HEK293 (cell line): ENCODE measurements at regions not wholly inside any gene's neighbourhood (a gene's known extent, or its start where the extent isn't known, plus 50 kb on each side); places are given as distances from the start of the nearest gene placed in this dataset.

Experiments
- KLF10 ChIP-seq: fragments of 450-650 bp; IDR thresholded peaks from 2 replicates; pipeline ENCODE4 v1.5.1; 2018; ENCODE audit warnings: missing biosample characterization, mild to moderate bottlenecking, missing genetic modification characterization
- MYNN ChIP-seq: fragments of 450-650 bp; formaldehyde crosslinking; IDR thresholded peaks from 2 replicates; pipeline ENCODE4 v1.5.1; 2016; ENCODE audit warnings: missing biosample characterization, missing genetic modification characterization, borderline replicate concordance
- TCF7L2 ChIP-seq: IDR thresholded peaks from 2 replicates; pipeline ENCODE4 v1.6.1; 2011; ENCODE audit warnings: low read depth, mild to moderate bottlenecking, inconsistent platforms, low read length, moderate library complexity, borderline replicate concordance
- YY1 ChIP-seq: fragments of 450-650 bp; formaldehyde crosslinking; IDR thresholded peaks from 2 replicates; pipeline ENCODE4 v1.5.1; 2018; ENCODE audit warnings: missing biosample characterization, missing genetic modification characterization
- ZFP41 ChIP-seq: fragments of 450-650 bp; formaldehyde crosslinking; IDR thresholded peaks from 2 replicates; pipeline ENCODE4 v1.5.1; 2016; ENCODE audit warnings: missing biosample characterization, missing genetic modification characterization, borderline replicate concordance
- ZNF138 ChIP-seq: fragments of 450-650 bp; formaldehyde crosslinking; IDR thresholded peaks from 2 replicates; pipeline ENCODE4 v1.5.1; 2016; ENCODE audit warnings: missing biosample characterization, missing genetic modification characterization, borderline replicate concordance
- ZNF274 ChIP-seq, 2 experiments: fragments of 200-500 bp in 1 of 2; fragments of 450-650 bp in 1 of 2; sonication (Bioruptor generic) in 1 of 2; formaldehyde crosslinking in 1 of 2; IDR thresholded peaks; 2 replicates each; pipeline versions ENCODE4 v1.5.1 to v1.6.1; 2014 to 2016; ENCODE audit warnings: borderline replicate concordance in 1 of 2, inconsistent platforms in 1 of 2, low read length in 1 of 2, missing biosample characterization in 1 of 2, missing genetic modification characterization in 1 of 2
- ZNF555 ChIP-seq: fragments of 450-650 bp; formaldehyde crosslinking; conservative IDR thresholded peaks from 2 replicates; pipeline ENCODE4 v1.5.1; 2017; ENCODE audit warnings: missing biosample characterization, mild to moderate bottlenecking, missing genetic modification characterization, inconsistent platforms
- ZNF670 ChIP-seq: fragments of 450-650 bp; formaldehyde crosslinking; IDR thresholded peaks from 2 replicates; pipeline ENCODE4 v1.5.1; 2016; ENCODE audit warnings: missing biosample characterization, missing genetic modification characterization, low read depth
- ZNF776 ChIP-seq: fragments of 450-650 bp; formaldehyde crosslinking; IDR thresholded peaks from 2 replicates; pipeline ENCODE4 v1.5.0; 2017; ENCODE audit warnings: missing biosample characterization, missing genetic modification characterization, borderline replicate concordance
- ZNF785 ChIP-seq: fragments of 450-650 bp; formaldehyde crosslinking; IDR thresholded peaks from 2 replicates; pipeline ENCODE4 v1.5.1; 2016; ENCODE audit warnings: missing biosample characterization, missing genetic modification characterization
- TF ChIP-seq, protein P1 (sequence below): fragments of 450-650 bp; formaldehyde crosslinking; IDR thresholded peaks from 2 replicates; pipeline ENCODE4 v1.5.1; 2016; ENCODE audit warnings: missing biosample characterization, missing genetic modification characterization
- TF ChIP-seq, protein P2 (sequence below): fragments of 450-650 bp; formaldehyde crosslinking; IDR thresholded peaks from 2 replicates; pipeline ENCODE4 v1.5.1; 2016; ENCODE audit warnings: missing biosample characterization, missing genetic modification characterization
- TF ChIP-seq, protein P3 (sequence below): sonication (generic); formaldehyde crosslinking; IDR thresholded peaks from 2 replicates; pipeline ENCODE4 v1.8.1; 2022; ENCODE audit warnings: mild to moderate bottlenecking, moderate library complexity, missing genetic modification reagents

DNA sequence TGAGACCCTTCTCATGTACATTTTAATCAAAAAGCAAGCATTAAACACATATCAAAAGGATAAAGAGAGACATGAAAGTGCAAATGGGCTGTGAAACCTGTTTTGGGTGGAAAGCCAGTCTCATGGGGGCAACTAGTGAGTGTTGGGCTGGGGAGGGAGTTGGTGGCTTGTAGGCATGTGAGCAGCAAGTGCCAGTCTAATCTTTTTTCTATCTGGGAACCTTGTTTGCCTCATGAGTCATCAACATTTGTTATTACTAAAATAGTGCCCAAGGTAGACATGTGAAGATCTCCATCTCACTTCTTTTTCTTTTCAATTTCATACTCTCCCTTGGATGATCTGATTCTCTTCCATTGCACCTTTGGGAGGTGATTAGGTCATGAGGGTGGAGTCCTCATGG is 613.9 kb upstream of the GYPC start:
- TF ChIP-seq KLF10 (tag by site-specific recombination) (no peak), ZNF274 (IDR thresholded peaks at IDR 0.05; ENCODE audit: low read length) (no peak), ZNF274 (tag by site-specific recombination; IDR thresholded peaks at IDR 0.05; ENCODE audit: borderline replicate concordance) (no peak), TCF7L2 (no peak), ZNF138 (tag by site-specific recombination) (no peak), ZNF670 (tag by site-specific recombination) (no peak), ZNF776 (tag by site-specific recombination) (no peak), ZNF785 (tag by site-specific recombination) (no peak), ZFP41 (tag by site-specific recombination) (no peak), YY1 (tag by site-specific recombination) (no peak), ZNF555 (tag by site-specific recombination) (no peak), MYNN (no peak)
- TF ChIP-seq, protein P1, sequence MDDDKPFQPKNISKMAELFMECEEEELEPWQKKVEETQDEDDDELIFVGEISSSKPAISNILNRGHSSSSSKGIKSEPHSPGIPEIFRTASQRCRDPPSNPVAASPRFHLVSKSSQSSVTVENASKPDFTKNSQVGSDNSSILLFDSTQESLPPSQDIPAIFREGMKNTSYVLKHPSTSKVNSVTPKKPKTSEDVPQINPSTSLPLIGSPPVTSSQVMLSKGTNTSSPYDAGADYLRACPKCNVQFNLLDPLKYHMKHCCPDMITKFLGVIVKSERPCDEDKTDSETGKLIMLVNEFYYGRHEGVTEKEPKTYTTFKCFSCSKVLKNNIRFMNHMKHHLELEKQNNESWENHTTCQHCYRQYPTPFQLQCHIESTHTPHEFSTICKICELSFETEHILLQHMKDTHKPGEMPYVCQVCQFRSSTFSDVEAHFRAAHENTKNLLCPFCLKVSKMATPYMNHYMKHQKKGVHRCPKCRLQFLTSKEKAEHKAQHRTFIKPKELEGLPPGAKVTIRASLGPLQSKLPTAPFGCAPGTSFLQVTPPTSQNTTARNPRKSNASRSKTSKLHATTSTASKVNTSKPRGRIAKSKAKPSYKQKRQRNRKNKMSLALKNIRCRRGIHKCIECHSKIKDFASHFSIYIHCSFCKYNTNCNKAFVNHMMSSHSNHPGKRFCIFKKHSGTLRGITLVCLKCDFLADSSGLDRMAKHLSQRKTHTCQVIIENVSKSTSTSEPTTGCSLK = no peak
- TF ChIP-seq, protein P2, sequence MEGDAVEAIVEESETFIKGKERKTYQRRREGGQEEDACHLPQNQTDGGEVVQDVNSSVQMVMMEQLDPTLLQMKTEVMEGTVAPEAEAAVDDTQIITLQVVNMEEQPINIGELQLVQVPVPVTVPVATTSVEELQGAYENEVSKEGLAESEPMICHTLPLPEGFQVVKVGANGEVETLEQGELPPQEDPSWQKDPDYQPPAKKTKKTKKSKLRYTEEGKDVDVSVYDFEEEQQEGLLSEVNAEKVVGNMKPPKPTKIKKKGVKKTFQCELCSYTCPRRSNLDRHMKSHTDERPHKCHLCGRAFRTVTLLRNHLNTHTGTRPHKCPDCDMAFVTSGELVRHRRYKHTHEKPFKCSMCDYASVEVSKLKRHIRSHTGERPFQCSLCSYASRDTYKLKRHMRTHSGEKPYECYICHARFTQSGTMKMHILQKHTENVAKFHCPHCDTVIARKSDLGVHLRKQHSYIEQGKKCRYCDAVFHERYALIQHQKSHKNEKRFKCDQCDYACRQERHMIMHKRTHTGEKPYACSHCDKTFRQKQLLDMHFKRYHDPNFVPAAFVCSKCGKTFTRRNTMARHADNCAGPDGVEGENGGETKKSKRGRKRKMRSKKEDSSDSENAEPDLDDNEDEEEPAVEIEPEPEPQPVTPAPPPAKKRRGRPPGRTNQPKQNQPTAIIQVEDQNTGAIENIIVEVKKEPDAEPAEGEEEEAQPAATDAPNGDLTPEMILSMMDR (tag by site-specific recombination) = no peak
- TF ChIP-seq, protein P3, sequence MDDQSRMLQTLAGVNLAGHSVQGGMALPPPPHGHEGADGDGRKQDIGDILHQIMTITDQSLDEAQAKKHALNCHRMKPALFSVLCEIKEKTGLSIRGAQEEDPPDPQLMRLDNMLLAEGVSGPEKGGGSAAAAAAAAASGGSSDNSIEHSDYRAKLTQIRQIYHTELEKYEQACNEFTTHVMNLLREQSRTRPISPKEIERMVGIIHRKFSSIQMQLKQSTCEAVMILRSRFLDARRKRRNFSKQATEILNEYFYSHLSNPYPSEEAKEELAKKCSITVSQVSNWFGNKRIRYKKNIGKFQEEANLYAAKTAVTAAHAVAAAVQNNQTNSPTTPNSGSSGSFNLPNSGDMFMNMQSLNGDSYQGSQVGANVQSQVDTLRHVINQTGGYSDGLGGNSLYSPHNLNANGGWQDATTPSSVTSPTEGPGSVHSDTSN (CRISPR knock-in tag) = no peak
